Hepatocyte (in vitro differentiated cells): ENCODE measurements at regions not wholly inside any gene's neighbourhood (a gene's known extent, or its start where the extent isn't known, plus 50 kb on each side); places are given as distances from the start of the nearest gene placed in this dataset.

Experiments used
- CTCF ChIP-seq: fragments of 200-600 bp; sonication (generic); IDR thresholded peaks from 2 replicates; pipeline ENCODE4 v1.5.1; 2016; ENCODE audit warnings: antibody characterized with exemption, mild to moderate bottlenecking; ENCODE audit not compliant: poor library complexity
- EZH2 ChIP-seq: fragments of 200-600 bp; sonication (generic); IDR thresholded peaks from 2 replicates; pipeline ENCODE4 v1.6.1; 2016; ENCODE audit warnings: antibody characterized with exemption, mild to moderate bottlenecking, borderline replicate concordance
- EZH2phosphoT487 ChIP-seq: fragments of 200-600 bp; sonication (generic); IDR thresholded peaks from one replicate; pipeline ENCODE4 v1.6.1; 2018; ENCODE audit warnings: antibody characterized with exemption, mild to moderate bottlenecking, low read depth, moderate library complexity; ENCODE audit not compliant: unreplicated experiment, severe bottlenecking

GRCh38 chr3:117135207-117135606 is 425.6 kb downstream of the TUSC7 start:
- TF ChIP-seq CTCF (no peak), EZH2 (no peak), EZH2phosphoT487 (no peak)
